Skin epidermis (tissue), 12 donors: ENCODE measurements at regions not wholly inside any gene's neighbourhood (a gene's known extent, or its start where the extent isn't known, plus 50 kb on each side); places are given as distances from the start of the nearest gene placed in this dataset.

ENCODE experiments used
- H3K27ac ChIP-seq, 21 experiments: fragments of 200-600 bp; sonication (generic) in 11 of 21; one replicate each; pipeline ENCODE4 v1.5.0; 2020; ENCODE audit warnings: mild to moderate bottlenecking in 3 of 21, inconsistent platforms in 2 of 21, moderate library complexity in 2 of 21
- H3K4me3 ChIP-seq, 7 experiments: fragments of 200-600 bp; sonication (generic) in 2 of 7; one replicate each; pipeline ENCODE4 v1.5.0; 2020; ENCODE audit warnings: inconsistent platforms in 2 of 7, mild to moderate bottlenecking in 2 of 7, moderate library complexity in 1 of 7

DNA sequence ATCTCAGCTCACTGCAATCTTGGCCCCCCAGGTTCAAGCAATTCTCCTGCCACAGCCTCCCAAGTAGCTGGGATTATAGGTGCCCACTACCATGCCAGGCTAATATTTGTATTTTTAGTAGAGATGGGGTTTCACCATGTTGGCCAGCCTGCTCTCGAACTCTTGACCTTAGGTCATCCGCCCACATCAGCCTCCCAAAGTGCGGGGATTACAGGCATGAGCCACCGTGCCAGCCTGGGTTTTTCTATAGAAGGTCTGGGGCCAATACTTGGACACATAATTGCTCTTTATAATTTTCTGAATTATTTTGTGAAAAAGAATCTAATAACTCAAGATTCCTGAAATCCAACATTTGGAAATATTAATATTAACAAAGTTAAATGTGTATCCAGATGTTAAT lies 1267.7 kb upstream of the ADGRL4 start:
- no peak overlapping the region for H3K27ac ChIP-seq
- no peak overlapping the region for H3K4me3 ChIP-seq

DNA sequence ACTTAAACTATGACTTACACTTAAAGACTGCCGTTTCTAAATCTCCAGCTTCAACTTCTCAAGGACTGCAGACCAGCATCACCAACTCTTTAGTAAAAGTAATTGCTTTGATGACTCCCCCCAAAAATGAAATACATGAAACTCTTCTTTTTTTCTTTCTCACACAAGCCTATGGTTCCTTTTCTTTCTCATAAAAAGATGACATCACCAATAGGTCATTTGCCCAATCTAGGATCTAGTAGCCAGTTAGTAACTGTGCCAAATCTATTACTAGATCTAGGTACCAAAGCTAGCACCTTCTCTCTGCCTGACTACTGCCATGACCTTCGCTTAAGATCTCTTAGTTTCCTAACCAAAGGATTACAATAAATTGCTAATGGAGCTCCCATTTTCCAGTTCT lies 1266.0 kb upstream of the ADGRL4 start:
- H3K4me3 ChIP-seq: no peak overlapping the region
- no peak overlapping the region for H3K27ac ChIP-seq

DNA sequence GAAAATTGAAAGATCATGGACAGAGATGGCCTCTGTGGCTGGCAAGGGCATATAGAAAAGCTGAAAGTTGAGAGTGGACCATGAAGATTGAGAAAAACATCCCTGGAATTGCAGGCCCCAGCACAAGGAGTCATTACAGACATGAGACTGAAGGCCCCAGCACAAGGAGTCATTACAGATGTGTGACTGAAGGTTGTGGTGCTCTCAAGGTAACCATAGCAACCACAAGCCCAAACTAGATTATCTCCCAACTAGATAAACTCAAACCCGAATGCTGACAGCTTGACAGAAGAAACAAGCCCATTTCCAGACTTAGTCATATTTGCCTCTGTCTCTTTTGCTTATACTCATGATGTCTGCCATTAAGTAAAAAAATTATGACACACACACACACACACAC lies 1252.1 kb upstream of the ADGRL4 start:
- H3K4me3 ChIP-seq: no peak overlapping the region
- no peak overlapping the region for H3K27ac ChIP-seq

DNA sequence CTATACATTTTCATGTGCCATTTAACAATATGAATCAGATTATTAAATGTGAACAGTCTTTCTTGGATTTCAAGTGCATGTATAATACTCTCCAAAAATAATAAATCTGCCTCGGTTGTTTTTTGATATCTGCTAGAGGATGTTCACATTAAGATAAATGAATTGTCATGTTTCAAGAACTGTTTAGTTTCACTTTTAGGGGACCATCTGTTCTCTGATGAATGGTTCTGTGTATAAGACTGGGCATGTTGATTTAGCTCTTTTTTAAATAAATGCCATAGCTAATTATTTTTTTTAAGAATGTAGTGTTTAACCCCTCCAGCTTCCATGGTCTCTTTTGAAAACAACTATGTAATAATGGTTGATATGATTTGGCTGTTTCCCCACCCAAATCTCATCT lies 1245.1 kb upstream of the ADGRL4 start:
- Histone ChIP-seq H3K27ac (no peak overlapping the region), H3K4me3 (no peak overlapping the region)

DNA sequence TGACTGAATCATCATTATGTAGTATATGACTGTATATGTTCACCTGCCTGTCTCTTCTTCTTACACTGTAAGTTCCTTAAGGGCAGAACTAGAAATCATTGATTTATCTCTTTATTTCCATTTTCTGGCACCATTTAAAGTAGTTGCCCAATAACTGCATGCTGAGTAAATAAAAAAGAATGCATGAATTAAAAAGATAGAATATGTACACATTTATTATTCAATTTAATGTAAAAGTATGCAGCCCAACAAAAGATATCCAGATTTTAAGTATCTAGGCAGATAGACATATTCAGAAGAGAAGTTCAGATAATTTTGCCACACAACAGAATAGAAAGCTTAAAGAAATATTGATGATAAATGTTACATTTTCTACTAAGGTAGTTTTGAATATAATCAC lies 1244.6 kb upstream of the ADGRL4 start:
- H3K4me3 ChIP-seq: no peak overlapping the region

DNA sequence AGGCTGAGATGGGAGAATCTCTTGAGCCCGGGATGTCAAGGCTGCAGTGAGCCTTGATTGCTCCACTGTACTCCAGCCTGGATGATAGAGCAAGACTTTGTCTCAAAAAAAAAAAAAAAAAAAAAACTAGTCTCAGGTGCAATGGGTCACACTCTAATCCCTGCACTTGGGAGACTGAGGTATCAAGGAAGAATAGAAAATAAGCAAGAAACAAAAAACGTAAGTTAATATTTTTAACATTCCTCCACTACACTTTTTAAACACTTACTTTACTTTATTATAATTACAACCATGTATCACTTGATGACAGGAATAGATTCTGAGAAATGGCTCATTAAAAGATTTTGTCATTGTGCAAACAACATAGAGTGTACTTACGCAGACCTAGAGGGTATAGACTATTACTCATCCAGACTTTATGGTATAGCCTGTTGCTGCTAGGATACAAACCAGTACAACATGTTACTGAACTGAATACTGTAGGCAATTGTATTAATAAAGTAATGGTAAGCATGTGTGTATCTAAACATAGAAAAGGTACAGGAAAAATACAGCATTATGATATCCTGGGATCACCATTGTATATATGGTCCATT lies 1244.1 kb upstream of the ADGRL4 start:
- H3K27ac ChIP-seq: no peak overlapping the region
- H3K4me3 ChIP-seq: no peak overlapping the region

More for the DNA sequence above, 1244.6 kb upstream of the ADGRL4 start:
- H3K27ac ChIP-seq: no peak overlapping the region

DNA sequence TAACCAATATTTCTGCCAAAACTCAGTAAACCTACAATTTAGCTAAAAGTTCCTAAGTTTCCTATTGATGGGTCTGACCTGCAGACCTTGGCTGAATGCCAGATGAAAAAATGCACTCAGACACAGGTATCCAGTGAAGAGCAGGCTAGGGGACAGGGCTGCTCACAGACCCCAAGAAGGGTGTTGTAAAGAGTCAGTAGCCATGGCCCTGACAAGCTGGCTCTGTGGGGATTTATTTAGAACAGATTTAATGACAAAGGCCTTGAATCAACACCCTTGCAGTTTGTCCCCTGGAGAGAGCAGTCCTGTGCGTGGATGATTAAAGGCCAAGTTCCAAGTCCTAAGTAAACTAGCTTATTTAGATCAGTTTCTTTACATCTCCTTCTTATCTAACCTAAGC lies 1243.2 kb upstream of the ADGRL4 start:
- Histone ChIP-seq H3K27ac (no peak overlapping the region), H3K4me3 (no peak overlapping the region)

DNA sequence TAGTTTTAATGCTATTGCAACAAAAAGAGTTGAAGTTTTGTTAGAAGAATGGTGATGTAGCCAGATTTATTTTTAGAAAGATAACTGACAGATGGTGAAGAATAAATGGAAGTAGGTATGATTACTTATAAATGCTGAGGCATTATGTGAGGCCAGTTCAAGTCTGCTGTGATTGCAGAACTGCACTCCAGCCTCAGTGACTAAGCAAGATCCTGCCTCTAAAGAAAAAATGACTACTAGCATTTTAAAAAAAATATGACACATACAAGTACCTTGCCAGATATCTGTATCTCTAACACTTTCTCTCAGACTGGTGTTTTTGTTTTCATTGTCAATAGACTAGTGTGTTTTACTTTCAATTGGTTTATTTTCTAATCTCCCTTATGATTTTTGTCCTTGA lies 1242.4 kb upstream of the ADGRL4 start:
- Histone ChIP-seq H3K4me3 (no peak overlapping the region), H3K27ac (no peak overlapping the region)

DNA sequence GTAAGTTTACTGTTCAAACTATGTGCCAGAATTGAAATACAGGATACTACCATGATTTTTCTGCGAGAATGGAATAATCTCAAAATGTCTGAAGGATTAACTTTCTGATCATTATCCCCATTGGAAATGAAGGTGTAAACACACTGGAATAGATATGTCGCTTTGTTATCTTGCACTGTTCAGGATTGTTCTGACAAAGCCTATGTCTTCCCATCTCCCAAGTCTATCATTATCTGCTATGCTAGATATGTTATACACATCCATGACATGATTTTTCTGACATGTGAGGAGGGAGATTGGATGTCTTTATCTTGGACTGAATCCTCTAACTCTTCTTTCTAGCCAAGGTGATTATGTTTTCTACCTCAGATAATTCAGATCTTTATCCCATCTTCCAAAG lies 1239.3 kb upstream of the ADGRL4 start:
- no peak overlapping the region for H3K27ac ChIP-seq
- no peak overlapping the region for H3K4me3 ChIP-seq

DNA sequence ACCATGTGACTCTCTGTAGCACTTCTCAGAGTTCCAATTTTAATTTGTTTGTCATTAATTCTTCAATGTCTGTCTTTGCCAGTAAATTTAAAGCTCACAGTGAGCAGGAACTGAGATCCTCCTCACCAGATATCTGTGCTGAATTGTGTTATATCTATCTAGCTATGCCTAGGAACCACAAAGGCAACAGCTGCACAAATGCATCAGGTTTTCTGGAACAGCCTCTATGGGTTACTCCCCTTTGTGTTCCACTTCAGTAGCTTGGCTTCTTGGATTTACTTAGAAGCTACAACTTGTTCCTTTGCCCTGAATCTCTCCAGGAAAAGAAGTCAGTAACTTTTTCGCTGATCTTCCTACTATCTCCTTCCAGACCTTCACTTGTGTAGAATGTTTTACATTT lies 1237.8 kb upstream of the ADGRL4 start:
- Histone ChIP-seq H3K4me3 (no peak overlapping the region), H3K27ac (no peak overlapping the region)

DNA sequence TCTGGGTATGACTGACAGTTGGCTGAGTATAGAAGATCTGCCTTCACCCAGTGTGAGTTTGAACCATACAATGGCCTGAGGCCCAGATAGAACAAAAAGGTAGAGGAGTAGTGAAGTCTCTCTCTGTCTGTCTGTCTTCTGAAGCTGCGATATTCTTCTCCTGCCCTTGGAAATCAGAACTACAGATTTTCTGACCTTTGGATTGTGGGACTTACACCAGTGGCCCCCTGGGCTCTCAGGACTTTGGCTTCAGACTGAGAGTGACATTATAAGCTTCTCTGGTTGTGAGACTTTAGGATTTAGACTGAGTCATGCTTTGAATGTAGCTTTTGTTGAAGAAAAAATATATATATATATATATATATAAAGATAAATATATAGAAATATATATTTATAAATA lies 1235.0 kb upstream of the ADGRL4 start:
- Histone ChIP-seq H3K4me3 (no peak overlapping the region), H3K27ac (no peak overlapping the region)

DNA sequence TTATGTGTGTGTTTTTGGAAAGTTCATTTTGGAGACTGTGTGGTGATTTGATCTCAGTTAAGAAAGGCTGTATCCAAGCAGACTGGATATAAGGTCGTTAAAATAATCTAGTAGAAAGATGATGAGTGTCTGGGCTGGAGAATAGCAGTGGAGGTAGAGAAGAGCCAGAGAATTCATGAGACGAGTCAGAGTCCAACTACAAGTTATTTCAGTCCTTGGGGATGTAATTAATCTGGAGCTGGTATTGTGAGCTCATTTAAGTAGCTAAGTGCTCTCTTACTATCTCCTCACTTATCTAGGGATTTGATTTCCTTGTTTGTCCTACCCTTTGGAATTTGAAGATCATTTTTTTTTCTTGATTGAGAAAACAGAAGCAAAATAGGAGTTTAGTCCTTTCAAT lies 1219.0 kb upstream of the ADGRL4 start:
- Histone ChIP-seq H3K4me3 (no peak overlapping the region), H3K27ac (no peak overlapping the region)

DNA sequence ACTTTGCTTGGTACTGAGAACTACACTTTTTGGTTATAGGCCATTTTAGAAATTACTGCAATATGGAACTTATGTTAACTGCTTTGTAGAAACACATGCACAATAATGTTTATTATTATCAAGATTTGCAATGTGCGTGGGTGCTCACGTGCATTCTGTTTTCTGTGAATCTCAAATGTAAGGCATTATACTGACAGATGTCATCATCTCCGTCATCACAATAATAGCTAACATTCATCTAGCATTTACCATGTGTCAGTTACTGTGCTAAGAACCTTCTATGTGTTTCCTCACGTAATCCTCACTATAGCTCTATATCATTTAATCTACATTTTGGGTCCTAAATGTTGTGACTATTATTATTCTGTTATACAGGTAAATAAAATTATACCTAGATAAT lies 1214.8 kb upstream of the ADGRL4 start:
- H3K4me3 ChIP-seq: no peak overlapping the region
- no peak overlapping the region for H3K27ac ChIP-seq

DNA sequence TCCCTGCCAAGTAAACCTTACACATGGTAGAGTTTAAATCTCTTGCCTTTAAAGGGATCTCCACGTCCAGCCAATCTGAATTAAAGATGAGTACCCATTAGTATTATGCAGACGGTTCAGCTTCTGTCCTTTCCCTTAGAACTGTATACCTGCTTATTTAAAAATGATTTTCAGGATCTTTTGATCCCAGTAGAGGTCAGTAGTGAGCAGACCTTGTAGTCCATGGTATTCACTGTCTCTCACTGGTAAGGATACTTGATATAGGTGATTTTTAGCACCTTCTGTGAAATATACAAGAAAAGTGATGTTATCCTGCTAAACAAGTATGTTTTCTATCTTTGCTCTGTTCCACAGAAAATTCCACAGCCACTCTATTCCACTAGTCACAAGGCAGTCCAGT lies 1211.6 kb upstream of the ADGRL4 start:
- Histone ChIP-seq H3K4me3 (no peak overlapping the region), H3K27ac (peak overlapping the region in 2 of 21 experiments; percentile 36 to 47)

DNA sequence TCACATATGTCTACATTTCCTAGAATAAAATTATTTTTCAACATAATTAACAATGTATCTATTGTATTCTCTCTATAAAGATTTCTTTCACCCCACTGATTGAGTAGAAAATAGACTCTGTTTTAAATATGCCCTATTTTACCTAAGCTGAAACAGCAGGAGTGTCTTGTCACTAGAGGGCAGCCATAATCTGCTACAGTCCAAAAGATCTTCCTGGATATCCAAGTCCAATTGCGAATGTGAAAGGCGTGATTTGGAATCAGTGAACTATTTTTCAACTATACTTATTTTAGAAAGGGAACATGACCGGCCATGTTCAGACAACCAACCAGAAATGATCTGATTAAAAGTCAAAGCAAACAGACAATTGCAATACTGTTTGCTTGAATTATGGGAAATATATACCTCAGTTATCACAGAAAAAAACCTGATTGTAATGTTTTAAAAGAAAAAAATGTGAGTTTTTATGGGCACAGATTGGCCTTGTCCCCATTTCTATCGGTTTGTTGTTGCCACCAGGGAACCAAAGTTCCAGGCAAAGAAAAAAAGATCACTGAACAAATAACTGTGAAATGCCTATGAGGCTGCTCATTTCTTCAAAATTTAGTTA lies 1211.0 kb upstream of the ADGRL4 start:
- Histone ChIP-seq H3K4me3 (no peak overlapping the region), H3K27ac (peak overlapping the region in 2 of 21 experiments; percentile 36 to 47)

DNA sequence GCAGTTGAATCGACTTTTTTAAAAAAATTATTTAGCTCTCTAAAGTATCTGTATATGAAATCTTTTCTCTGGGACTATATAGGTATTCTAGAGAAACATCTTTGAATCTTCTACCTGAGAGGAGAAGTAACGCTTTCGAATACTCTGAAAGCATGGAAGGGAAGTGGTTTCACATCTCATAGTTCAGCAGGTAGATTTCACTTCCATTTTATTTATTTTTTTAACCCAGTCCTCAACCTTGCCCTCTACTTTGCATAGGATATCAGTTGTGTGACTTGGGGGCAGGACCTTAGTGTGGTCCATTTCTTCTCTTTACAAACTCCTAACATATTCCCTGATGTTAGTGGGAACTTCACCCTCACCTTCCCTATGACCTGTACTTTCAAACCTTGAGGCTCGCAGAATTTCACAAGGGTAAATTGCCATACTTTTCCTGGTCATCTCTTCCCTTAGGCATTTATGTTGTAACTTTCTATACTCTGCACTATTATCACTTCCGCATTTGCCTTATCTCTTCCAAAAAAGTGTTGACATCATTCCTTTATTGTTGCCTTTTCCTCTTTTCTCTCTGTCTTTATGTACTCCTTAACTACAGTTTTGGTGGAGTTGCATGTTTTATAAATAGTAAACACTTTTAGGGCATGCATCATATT lies 1208.5 kb upstream of the ADGRL4 start:
- Histone ChIP-seq H3K27ac (no peak overlapping the region), H3K4me3 (no peak overlapping the region)

DNA sequence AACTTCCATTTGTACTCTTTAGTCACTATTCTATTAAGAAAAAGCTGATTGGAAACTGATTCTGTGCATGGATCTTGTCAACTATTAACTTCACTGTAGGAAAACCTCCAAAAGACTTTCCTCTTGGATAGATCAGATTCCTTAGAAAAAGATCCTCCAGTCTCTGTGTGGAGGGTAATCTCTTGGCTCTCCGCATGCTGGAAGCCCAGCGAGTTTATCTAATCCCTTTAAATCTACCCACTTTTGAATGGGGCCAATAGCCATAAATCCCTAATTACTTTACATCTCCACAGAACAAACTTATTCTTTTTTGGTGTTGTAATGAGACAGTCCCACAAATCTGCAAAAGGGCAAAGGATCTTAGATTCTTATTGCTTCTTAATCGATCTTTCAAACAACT lies 1206.4 kb upstream of the ADGRL4 start:
- H3K27ac ChIP-seq: no peak overlapping the region
- H3K4me3 ChIP-seq: no peak overlapping the region

DNA sequence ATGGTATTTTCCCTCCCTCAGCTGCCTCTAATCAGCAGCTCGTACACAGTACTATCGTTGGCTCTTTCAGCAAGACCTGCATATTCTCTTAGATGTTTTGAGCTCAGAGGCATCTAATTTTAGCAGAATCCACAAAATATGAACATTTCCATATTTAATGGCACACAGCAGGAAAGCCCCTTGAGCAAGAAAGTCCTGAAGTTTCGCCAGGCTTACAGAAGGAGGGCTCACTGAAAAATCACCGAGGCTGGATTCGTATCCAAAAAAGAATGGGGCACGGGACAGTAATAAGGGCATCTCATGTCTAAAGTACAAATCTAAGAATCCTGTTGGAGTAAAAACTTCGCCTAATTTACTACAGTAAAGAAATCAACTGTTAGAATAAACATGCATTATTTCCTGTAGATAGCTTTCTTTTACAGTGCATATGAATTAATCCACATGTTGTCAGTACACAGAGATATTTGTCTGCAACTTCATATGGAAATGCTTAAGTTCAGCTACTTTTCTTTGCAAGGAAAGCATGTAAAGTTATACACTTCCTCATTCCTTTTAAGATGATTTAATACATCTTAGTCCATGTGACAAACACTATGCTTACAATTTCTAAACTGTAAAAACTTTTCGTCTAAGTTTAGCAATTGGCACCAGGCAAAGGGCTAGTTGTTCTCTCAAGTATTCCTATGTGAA lies 1205.3 kb upstream of the ADGRL4 start:
- no peak overlapping the region for H3K4me3 ChIP-seq
- H3K27ac ChIP-seq: no peak overlapping the region

DNA sequence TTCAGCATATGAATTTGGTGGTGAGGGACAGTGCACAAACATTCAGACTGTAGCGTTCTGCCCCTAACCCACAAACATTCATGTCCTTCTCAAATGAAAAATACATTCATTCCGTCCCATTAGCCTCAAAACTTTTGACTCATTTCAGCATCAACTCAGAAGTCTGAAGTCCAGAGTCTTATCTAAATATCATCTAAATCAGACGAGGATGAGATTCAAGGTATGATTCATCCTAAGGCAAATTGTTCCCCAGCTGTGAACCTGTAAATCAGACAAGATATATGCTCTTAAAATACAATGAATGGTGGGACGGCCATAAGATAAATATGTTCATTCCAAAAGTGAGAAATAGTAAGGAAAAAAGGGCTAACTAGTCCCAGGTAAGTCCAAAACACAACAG lies 1195.6 kb upstream of the ADGRL4 start:
- Histone ChIP-seq H3K4me3 (no peak overlapping the region), H3K27ac (no peak overlapping the region)

DNA sequence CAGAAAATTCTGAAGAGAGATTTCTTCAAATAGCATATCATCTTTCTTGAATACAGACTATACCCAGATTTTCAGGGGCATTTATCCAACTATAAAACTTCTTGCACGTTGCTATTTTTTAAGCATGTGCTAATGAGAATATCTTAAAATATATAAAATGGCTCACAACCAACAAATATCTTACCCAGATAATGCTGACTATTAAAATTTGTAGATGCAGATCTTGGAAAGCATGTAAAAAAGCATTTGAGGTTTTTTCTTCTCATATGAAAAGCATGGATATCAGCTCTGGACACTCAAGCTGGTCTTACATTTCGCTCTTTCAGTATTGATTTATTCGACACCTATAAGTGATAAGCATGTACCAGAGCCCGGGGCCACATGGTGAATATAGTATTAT lies 1187.7 kb upstream of the ADGRL4 start:
- H3K27ac ChIP-seq: no peak overlapping the region

DNA sequence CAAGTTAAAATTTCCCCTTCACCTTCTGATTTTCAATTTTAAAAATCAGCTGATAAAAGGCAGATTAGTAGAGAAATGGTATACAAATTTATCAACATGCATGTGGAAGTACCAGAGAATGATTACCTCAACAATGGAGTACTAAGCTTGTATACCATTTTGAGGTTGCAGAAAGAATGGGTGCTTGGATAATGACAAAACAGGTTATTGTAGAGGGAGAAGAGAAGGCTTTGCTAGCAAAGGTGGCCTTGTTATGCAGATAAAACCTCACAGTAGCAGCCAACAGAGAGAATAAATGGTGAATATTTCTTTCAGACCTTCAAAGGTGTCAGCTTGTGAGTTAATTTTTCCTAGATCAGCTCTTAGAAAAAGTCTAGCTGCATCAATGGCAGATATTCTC lies 1174.9 kb upstream of the ADGRL4 start:
- Histone ChIP-seq H3K27ac (no peak overlapping the region), H3K4me3 (no peak overlapping the region)

More for the DNA sequence above, 1187.7 kb upstream of the ADGRL4 start:
- H3K4me3 ChIP-seq: no peak overlapping the region
